GM12865 (cell line): ENCODE measurements at regions not wholly inside any gene's neighbourhood (a gene's known extent, or its start where the extent isn't known, plus 50 kb on each side); places are given as distances from the start of the nearest gene placed in this dataset.
"Not testable (repeated sequence)": the region's sequence is repeated elsewhere in the genome, so short reads cannot be mapped to it uniquely, and the experiment has no call there.

ENCODE experiments used
- DNase-seq: peaks from one replicate; pipeline ENCODE4 v3.0.0; 2010; ENCODE audit warnings: low read depth
- H3K4me3 ChIP-seq: 2 replicates; pipeline ENCODE4 v1.5.1; 2011; ENCODE audit warnings: mild to moderate bottlenecking, low read depth, low read length, control low read depth
- CTCF ChIP-seq: IDR thresholded peaks from 2 replicates; pipeline ENCODE4 v1.5.1; 2011; ENCODE audit warnings: low read length, control low read depth, low read depth, inconsistent platforms; ENCODE audit not compliant: insufficient read depth; ENCODE audit errors: missing control alignments

GRCh38 chr5:125896368-125896767, 526.8 kb upstream of the GRAMD2B start:
- no peak for DNase-seq
- no peak overlapping the region for H3K4me3 ChIP-seq
- TF ChIP-seq CTCF, result no peak

GRCh38 chr5:125897089-125897488, 526.1 kb upstream of the GRAMD2B start:
- no peak overlapping the region for H3K4me3 ChIP-seq
- no peak for DNase-seq
- TF ChIP-seq CTCF, result no peak

DNA sequence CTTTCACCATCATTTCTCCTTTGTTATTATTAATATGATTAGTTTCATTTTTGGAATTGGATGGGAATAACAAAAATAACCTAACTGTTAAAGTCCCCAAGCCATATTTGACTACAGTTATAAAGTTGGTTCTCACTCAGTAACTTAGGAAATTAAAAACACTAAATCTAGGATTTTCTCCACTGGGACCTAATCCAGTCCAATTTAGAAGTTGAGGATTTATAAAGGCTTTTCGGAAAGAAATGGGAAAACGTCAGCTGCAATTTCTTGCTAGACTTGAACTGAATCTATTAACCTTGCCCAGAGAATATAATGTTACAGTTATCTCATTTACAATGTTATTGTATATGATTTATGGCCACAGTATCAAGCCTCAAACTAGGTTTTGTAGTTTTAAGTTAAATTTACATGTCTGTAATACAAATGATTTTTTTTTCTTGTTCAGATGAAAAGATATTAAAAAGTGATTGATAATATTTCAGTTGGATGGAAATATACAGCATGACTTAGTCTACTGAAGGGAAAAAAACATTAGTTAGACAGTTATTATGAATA, 524.3 kb upstream of the GRAMD2B start:
- TF ChIP-seq CTCF, result no peak
- no peak overlapping the region for H3K4me3 ChIP-seq

GRCh38 chr5:125912028-125912427, 511.2 kb upstream of the GRAMD2B start:
- no peak overlapping the region for H3K4me3 ChIP-seq
- no peak for DNase-seq
- no peak for TF ChIP-seq CTCF

More for the DNA sequence above, 524.3 kb upstream of the GRAMD2B start:
- DNase-seq, result no peak

- no peak overlapping the region for H3K4me3 ChIP-seq
- no peak for DNase-seq
- TF ChIP-seq CTCF, result no peak
These were observed 510.0 kb upstream of the GRAMD2B start for GRCh38 chr5:125913200-125913599.

- DNase-seq, result no peak
These were observed 508.7 kb upstream of the GRAMD2B start for GRCh38 chr5:125914471-125914870.

DNA sequence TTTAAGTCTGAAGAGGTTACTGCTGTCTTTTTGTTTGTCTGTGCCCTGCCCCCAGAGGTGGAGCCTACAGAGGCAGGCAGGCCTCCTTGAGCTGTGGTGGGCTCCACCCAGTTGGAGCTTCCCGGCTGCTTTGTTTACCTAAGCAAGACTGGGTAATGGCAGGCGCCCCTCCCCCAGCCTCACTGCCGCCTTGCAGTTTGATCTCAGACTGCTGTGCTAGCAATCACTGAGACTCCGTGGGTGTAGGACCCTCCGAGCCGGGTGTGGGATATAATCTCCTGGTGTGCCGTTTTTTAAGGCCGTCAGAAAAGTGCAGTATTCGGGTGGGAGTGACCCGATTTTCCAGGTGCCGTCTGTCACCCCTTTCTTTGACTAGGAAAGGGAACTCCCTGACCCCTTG, 499.3 kb upstream of the GRAMD2B start:
- not testable (repeated sequence) for DNase-seq, H3K4me3 ChIP-seq

More at GRCh38 chr5:125914471-125914870, 508.7 kb upstream of the GRAMD2B start:
- TF ChIP-seq CTCF, result no peak
- no peak overlapping the region for H3K4me3 ChIP-seq
